PC-9 (cell line): ENCODE measurements at regions not wholly inside any gene's neighbourhood (a gene's known extent, or its start where the extent isn't known, plus 50 kb on each side); places are given as distances from the start of the nearest gene placed in this dataset.

Experiments used
- BruUV-seq: library from RNA; stranded (reverse); fragments of 400-500 nt; replicated peaks from 2 replicates; lab custom pipeline; 2021; lab: Mats Ljungman, UMichigan
- CTCF ChIA-PET: fragments of 300-600 bp; sonication (Branson Sonifier 250); formaldehyde crosslinking; loops from one replicate; lab custom pipeline; 2022; ENCODE audit warnings: antibody characterized with exemption; lab: Charles Lee
- POLR2A ChIA-PET: fragments of 300-600 bp; sonication (Branson Sonifier 250); formaldehyde crosslinking; loops from one replicate; lab custom pipeline; 2022; ENCODE audit warnings: antibody characterized with exemption; ENCODE audit not compliant: unreplicated experiment; lab: Charles Lee
- DNase-seq, 2 experiments: peaks; one replicate each; pipeline versions ENCODE4 v3.0.0 to v3.0.0-alpha.2; 2015 to 2022; ENCODE audit warnings: mixed read lengths in 1 of 2
- H2AFZ ChIP-seq: fragments of 200-600 bp; sonication (generic); 2 replicates; pipeline ENCODE4 v1.8.1; 2017; ENCODE audit warnings: antibody characterized with exemption
- H3F3A ChIP-seq: fragments of 200-600 bp; sonication (generic); 2 replicates; pipeline ENCODE4 v1.8.1; 2017; ENCODE audit warnings: antibody characterized with exemption, mild to moderate bottlenecking, low read depth; ENCODE audit not compliant: insufficient read depth
- H3K27ac ChIP-seq: fragments of 200-600 bp; sonication (generic); 2 replicates; pipeline ENCODE4 v1.6.1; 2016; ENCODE audit warnings: mixed run types
- H3K27me3 ChIP-seq: fragments of 200-600 bp; sonication (generic); 2 replicates; pipeline ENCODE4 v1.6.1; 2016; ENCODE audit warnings: low read depth, mixed run types; ENCODE audit not compliant: insufficient read depth
- H3K36me3 ChIP-seq: fragments of 200-600 bp; sonication (generic); 2 replicates; pipeline ENCODE4 v1.6.1; 2016; ENCODE audit warnings: low read depth, mixed run types
- H3K4me1 ChIP-seq: fragments of 200-600 bp; sonication (generic); replicated peaks from 2 replicates; pipeline ENCODE4 v1.6.1; 2016; ENCODE audit warnings: mixed run types; ENCODE audit not compliant: insufficient read depth
- H3K4me2 ChIP-seq: fragments of 200-600 bp; sonication (generic); 2 replicates; pipeline ENCODE4 v1.6.1; 2017; ENCODE audit warnings: mixed run types
- H3K4me3 ChIP-seq: fragments of 200-600 bp; sonication (generic); 2 replicates; pipeline ENCODE4 v1.6.1; 2016; ENCODE audit warnings: mixed run types
- H3K79me2 ChIP-seq: fragments of 200-600 bp; sonication (generic); 2 replicates; pipeline ENCODE4 v1.6.1; 2017; ENCODE audit warnings: low read depth, mixed run types
- H3K9me2 ChIP-seq: fragments of 200-600 bp; sonication (generic); 2 replicates; pipeline ENCODE4 v1.8.1; 2017; ENCODE audit warnings: mild to moderate bottlenecking; ENCODE audit not compliant: insufficient read depth
- H3K9me3 ChIP-seq: fragments of 200-600 bp; sonication (generic); 2 replicates; pipeline ENCODE4 v1.8.1; 2016; ENCODE audit warnings: low read depth; ENCODE audit not compliant: insufficient read depth
- H4K20me1 ChIP-seq: fragments of 200-600 bp; sonication (generic); 2 replicates; pipeline ENCODE4 v1.8.1; 2017; ENCODE audit not compliant: insufficient read depth
- EZH2 ChIP-seq: fragments of 200-600 bp; sonication (generic); IDR thresholded peaks from 2 replicates; pipeline ENCODE4 v1.8.0; 2017; ENCODE audit warnings: antibody characterized with exemption, low read depth
- intact Hi-C: fragments of 100-400 bp; cut with micrococcal nuclease; formaldehyde crosslinking; loops from one replicate; pipeline ENCODE4 v1.10.0; 2022; ENCODE audit not compliant: unreplicated experiment
- TF ChIP-seq, protein P1 (sequence below): fragments of 200-600 bp; sonication (generic); conservative IDR thresholded peaks from 2 replicates; pipeline ENCODE4 v1.6.1; 2017; ENCODE audit warnings: mixed run types, antibody characterized with exemption, mild to moderate bottlenecking, moderate library complexity

DNA sequence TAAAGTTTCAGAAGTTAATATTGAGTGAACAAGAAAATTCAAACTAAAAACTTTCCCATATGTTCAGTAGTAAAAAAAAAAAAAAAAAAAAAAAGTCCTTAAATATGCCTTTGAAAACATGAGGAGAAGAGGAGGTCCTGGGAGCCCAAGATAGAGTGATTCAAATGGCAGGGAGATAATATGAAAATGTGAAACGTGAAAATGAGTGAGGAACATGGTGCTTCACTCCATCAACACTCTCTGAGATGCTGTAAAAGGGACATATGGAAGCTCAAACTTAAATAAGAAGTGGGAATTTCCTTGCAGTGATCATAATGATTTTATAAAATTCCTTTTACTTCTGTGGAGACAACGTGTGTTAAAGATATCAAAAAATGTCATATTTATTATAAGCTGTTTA is 423.9 kb downstream of the PABPC4L start:
- ChIA-PET POLR2A (no interaction called here), CTCF (no interaction called here)
- no TSS peak for BruUV-seq

DNA sequence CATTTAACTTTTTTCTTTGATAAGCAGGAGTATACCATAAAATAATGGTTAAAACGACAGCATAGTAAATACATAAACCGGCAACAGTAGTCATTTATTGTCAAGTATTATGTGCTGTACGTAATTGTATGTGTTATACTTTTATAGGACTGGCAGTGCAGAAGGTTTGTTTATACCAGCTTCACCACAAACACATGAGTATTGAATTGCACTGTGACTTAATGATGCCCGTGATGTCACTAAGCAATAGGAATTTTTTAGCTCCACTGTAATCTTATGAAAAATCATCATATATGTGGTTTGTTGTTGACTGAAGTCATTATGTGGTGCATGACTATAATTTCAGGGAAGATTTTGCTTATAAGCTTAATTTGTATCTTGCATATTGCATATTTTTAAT is 424.6 kb downstream of the PABPC4L start:
- no peaks in the 10 kb centered on the region for H3K79me2 ChIP-seq
- H3K9me3 ChIP-seq, result no peaks in the 10 kb centered on the region
- intact Hi-C loops, result no loop called here
- no peaks in the 10 kb centered on the region for H3F3A ChIP-seq
- BruUV-seq, result no TSS peak
- no peak for TF ChIP-seq EZH2
- TF ChIP-seq, protein P1, sequence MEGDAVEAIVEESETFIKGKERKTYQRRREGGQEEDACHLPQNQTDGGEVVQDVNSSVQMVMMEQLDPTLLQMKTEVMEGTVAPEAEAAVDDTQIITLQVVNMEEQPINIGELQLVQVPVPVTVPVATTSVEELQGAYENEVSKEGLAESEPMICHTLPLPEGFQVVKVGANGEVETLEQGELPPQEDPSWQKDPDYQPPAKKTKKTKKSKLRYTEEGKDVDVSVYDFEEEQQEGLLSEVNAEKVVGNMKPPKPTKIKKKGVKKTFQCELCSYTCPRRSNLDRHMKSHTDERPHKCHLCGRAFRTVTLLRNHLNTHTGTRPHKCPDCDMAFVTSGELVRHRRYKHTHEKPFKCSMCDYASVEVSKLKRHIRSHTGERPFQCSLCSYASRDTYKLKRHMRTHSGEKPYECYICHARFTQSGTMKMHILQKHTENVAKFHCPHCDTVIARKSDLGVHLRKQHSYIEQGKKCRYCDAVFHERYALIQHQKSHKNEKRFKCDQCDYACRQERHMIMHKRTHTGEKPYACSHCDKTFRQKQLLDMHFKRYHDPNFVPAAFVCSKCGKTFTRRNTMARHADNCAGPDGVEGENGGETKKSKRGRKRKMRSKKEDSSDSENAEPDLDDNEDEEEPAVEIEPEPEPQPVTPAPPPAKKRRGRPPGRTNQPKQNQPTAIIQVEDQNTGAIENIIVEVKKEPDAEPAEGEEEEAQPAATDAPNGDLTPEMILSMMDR, result no peak
- no peaks in the 10 kb centered on the region for H3K9me2 ChIP-seq
- no peaks in the 10 kb centered on the region for H4K20me1 ChIP-seq
- ChIA-PET POLR2A (no interaction called here), CTCF (no interaction called here)
- no peaks in the 10 kb centered on the region for H3K4me1 ChIP-seq
- H3K36me3 ChIP-seq, result no peaks in the 10 kb centered on the region
- H2AFZ ChIP-seq, result no peak overlapping the region
- H3K27ac ChIP-seq, result no peak overlapping the region
- no peak overlapping the region for H3K4me3 ChIP-seq
- H3K4me2 ChIP-seq, result no peak overlapping the region
- DNase-seq, result no peak
- no peaks in the 10 kb centered on the region for H3K27me3 ChIP-seq

More for the DNA sequence above, 423.9 kb downstream of the PABPC4L start:
- Histone ChIP-seq H3K4me3 (no peak overlapping the region), H3F3A (no peaks in the 10 kb centered on the region), H3K4me2 (no peak overlapping the region), H2AFZ (no peak overlapping the region), H4K20me1 (no peaks in the 10 kb centered on the region), H3K79me2 (no peaks in the 10 kb centered on the region), H3K9me2 (no peaks in the 10 kb centered on the region), H3K27me3 (no peaks in the 10 kb centered on the region), H3K4me1 (no peaks in the 10 kb centered on the region), H3K36me3 (no peaks in the 10 kb centered on the region), H3K27ac (no peak overlapping the region), H3K9me3 (no peaks in the 10 kb centered on the region)
- TF ChIP-seq EZH2, result no peak
- TF ChIP-seq, protein P1, result no peak
- intact Hi-C loops, result no loop called here
- no peak for DNase-seq

DNA sequence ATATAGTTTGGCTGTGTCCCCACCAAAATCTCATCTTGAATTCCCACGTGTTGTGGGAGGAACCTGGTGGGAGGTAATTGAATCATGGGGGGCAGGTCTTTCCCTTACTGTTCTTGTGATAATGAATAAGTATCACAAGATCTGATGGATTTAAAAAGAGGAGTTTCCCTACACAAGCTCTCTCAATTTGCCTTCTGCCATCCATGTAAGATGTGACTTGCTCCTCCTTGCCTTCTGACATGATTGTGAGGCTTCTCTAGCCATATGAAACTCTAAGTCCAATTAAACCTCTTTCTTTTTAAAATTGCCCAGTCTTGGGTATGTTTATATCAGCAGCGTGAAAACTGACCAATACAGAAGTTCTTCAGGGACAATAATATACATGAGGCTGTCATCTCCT is 425.1 kb downstream of the PABPC4L start:
- ChIA-PET CTCF (no interaction called here), POLR2A (no interaction called here)
- Histone ChIP-seq H3K27ac (no peak overlapping the region), H2AFZ (no peak overlapping the region), H3K9me2 (no peaks in the 10 kb centered on the region), H3K4me2 (no peak overlapping the region), H3F3A (no peaks in the 10 kb centered on the region), H3K27me3 (no peaks in the 10 kb centered on the region), H3K4me1 (no peaks in the 10 kb centered on the region), H3K4me3 (no peak overlapping the region), H3K79me2 (no peaks in the 10 kb centered on the region), H4K20me1 (no peaks in the 10 kb centered on the region), H3K9me3 (no peaks in the 10 kb centered on the region), H3K36me3 (no peaks in the 10 kb centered on the region)
- no TSS peak for BruUV-seq
- DNase-seq, result no peak
- intact Hi-C loops, result no loop called here
- TF ChIP-seq, protein P1, result no peak
- no peak for TF ChIP-seq EZH2
